Jurkat, Clone E6-1 (cell line): ENCODE measurements at regions not wholly inside any gene's neighbourhood (a gene's known extent, or its start where the extent isn't known, plus 50 kb on each side); places are given as distances from the start of the nearest gene placed in this dataset.
"Not testable (repeated sequence)": the region's sequence is repeated elsewhere in the genome, so short reads cannot be mapped to it uniquely, and the experiment has no call there.

Experiments
- DNase-seq: peaks from one replicate; pipeline ENCODE4 v3.0.0-alpha.2; 2011; ENCODE audit warnings: low read depth, low spot score
- H3K4me3 ChIP-seq: 2 replicates; pipeline ENCODE4 v1.5.1; 2011; ENCODE audit warnings: mild to moderate bottlenecking, low read length, control low read depth, moderate library complexity

DNA sequence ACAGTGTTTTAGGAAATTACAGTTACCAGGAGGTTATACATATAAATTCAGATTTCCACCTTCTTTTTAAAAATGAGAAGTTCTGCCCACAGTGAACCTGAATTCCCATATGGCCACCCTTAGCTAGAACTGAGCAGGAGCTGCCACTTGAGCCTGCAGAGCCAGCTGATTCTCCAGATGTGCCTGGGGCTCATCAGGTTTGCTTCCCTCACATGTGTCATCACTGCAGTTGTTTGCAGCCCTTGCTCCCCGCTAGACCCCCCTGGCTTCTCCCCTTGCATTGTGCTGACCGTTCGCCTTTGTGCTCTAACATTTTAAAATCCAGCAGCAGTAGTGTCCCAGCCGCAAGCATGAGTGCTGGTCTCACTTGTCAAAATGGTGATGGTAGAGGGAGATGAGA is 131.1 kb downstream of the UTRN start:
- no peak for DNase-seq
- no peak overlapping the region for H3K4me3 ChIP-seq

DNA sequence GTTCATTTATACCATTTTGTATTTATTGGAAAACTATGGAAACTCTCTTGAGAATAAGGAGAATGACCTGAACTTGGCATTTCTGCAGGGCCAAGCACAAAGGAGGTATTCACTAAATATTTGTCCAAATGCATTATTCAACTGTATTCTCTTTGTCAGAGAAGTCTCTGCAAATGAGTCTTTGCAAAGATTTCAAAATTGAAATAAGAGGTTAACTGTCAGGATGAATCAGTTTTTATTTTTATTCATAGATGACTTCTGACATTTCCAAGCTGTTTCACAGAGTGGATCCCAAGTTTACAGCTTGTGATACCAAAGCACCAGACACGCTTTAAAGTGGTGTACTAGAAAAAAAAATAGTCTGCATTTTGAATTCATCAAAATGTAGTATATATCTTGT is 131.6 kb downstream of the UTRN start:
- DNase-seq: no peak
- no peak overlapping the region for H3K4me3 ChIP-seq

DNA sequence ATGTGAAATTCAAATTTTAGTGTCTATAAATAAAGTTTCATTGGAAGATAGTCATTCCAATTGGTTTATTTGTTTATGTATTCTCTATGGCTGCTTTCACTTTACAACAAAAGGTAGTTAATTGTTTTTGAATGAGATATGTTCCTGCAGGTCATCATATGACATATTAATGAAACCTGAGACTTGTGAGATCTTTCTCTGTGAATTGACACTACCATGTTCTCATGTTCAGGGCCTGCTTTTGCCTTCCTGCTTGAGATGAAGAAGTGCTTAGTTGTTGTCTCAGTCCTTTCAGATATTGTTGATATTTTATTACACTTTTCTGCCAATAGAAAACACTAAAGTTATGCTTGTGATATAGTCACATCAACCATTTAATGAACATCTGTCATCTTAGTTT is 132.5 kb downstream of the UTRN start:
- DNase-seq: no peak
- H3K4me3 ChIP-seq: no peak overlapping the region

DNA sequence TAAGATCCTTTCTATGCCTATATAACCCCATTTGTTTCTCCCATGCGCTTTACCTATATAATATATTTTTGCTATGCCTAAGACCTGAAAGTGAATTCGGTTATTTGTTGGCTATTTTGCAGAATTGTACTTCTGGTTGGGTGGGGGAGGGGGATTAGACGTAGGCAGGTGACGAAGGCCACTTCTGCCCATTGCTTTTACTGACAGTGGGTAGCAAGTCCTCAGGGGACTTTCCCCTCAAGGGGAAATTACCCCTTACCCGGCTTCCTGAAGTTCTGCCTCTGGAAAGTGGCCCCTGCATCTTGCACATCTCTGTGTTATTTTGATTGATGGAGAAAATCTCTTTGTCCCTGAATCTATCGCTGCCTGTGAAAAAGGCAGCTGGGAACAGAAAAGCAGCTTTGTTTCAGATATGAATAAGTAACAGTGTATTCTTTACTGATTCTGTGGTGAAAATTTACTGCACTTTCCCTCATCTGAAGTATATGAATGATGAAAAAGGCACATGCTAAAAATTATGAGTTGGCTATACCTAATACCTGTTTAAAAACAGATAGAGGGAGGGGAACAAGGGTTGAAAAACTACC is 133.9 kb downstream of the UTRN start:
- no peak for DNase-seq
- H3K4me3 ChIP-seq: no peak overlapping the region

DNA sequence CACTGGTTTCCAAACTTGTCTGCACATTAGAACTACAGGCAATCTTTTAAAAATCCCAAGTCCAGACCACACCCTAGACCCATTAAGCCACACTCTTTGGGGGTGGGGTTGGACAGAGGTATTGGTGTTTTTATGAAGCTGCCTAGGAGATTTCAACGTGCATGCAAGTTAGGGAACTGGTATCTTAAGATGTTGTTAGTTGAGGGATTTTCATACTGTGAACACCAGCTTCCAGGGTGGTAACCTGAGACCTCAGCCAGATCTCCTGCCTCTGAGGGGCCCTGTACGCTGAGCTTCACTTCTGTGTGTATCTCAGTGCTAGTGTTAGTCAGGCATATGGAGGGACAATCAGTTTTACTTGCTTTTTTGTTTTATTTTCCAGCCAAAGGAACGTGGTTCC is 138.0 kb downstream of the UTRN start:
- H3K4me3 ChIP-seq: no peak overlapping the region
- no peak for DNase-seq

DNA sequence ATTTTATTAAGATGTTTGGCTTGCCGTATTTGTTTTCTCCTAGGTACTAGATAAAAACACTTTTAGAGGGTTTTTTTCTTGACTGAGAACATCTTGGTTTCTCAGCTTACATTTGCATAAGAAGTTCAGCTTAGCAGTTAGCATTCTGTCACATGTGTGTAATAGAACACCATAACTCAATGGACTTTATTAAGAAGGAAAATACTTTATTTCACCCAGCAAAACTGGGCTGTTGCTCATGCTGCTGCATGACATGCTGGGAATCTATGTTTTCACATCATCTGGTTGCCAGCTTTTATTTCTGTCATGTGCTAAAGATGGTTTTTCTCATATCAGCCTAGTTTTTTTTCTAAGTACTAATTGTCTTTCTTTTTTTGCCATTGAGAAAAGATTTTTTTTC is 144.6 kb downstream of the UTRN start:
- DNase-seq: no peak

DNA sequence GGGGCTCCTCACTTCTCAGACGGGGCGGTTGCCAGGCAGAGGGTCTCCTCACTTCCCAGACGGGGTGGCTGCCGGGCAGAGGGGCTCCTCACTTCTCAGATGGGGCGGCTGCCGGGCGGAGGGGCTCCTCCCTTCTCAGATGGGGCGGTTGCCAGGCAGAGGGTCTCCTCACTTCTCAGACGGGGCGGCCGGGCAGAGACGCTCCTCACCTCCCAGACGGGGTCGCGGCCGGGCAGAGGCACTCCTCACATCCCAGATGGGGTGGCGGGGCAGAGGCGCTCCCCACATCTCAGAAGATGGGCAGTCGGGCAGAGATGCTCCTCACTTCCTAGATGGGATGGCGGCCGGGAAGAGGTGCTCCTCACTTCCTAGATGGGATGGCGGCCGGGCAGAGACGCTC is 148.3 kb downstream of the UTRN start:
- DNase-seq, H3K4me3 ChIP-seq: not testable (repeated sequence)

More for the DNA sequence above, 144.6 kb downstream of the UTRN start:
- no peak overlapping the region for H3K4me3 ChIP-seq

DNA sequence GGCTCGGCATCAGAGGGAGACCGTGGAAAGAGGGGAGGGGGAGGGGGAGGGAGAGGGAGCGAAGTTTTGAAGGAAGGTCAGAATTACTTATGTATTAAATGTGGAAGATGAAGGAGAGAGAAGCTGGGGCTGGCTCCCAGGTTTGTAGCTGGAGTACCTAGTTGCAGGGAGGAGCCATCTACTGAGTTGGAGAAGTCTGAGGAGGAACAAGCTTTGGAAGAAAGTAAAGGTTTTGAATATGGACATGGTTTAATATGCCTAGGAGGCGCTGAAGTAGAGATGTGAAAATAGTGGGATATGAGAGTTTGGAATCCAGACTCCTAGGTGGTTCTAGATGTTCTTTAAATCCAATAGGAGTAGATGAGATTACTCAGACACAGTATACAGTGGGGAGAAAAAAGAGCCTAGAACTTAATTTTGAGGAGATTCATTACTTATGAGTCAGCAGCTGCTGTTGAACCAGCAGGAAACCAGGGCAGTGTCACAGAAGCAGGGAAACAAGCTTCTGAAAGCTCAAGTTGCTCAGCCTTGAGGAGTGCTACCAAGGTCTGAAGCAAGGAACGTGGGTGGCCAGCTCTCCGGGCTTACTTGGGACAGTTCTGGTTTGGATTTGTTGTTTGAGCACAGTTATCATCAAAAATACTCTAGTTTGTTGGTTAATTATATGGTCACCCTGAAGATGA is 149.3 kb downstream of the UTRN start:
- no peak for DNase-seq

DNA sequence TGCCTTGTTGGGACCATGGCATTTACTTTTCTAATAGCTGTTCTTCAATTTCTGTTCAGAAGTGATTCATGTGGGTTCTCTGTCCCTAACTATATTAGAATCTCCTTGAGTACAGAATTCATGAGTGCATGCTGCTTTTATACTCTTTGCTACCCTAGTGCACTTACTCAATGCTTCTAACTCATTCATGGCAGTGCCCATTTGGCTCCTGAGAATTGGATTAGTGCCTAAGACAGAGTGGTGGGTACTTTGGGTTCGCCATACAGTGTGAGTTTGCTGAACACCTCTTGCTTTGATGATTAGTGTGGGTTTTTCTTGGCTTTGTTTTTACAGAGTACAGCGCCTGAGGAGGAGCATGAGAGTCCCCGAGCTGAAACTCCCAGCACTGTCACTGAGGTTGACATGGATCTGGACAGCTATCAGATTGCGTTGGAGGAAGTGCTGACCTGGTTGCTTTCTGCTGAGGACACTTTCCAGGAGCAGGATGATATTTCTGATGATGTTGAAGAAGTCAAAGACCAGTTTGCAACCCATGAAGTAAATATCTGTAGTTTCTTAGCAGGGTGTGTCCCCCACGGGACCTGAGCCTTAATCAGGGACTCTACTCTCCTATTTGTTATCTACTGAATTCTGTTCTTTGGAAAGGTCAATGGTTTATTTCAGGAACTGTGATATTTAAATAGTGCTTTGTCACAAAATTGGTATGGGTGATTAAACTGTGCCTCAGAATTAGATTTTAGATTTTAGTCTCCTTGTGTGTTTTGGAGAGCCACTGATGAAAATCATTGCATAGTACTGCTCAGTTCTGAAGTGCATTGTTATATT is 150.7 kb downstream of the UTRN start:
- DNase-seq: no peak
- no peak overlapping the region for H3K4me3 ChIP-seq

More for the DNA sequence above, 149.3 kb downstream of the UTRN start:
- no peak overlapping the region for H3K4me3 ChIP-seq

DNA sequence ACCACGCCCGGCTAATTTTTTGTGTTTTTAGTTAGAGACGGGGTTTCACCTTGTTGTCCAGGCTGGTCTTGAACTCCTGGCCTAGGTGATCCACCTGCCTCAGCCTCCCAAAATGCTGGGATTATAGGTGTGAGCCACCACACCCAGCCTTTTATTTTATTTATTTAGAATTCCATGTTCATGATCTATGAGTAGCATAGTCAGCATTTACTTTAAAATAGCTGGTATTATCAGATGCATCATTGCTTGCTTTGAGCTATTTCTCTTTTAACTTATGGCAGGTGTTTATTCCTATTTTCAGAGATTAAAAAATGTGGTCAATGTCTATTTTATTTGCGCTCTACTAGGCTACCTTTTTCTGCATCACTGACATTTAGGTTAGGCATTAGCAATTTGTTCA is 152.0 kb downstream of the UTRN start:
- no peak overlapping the region for H3K4me3 ChIP-seq
- no peak for DNase-seq

DNA sequence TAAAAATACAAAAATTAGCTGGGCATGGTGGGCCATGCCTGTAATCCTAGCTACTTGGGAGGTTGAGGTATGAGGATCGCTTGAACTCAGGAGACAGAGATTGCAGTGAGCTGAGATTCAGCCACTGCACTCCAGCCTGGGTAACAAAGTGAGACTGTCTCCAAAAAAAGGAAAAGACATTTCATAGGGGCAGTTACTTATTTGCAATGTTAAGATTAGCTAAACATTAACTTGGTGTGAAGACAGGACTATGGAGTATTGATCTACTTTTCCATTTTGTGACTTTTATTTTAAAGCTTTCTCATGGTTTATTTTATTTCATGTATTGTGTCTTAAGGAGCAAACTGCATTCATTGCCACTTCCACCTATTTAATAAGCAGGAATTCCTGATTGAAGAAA is 153.0 kb downstream of the UTRN start:
- no peak for DNase-seq
- H3K4me3 ChIP-seq: no peak overlapping the region

DNA sequence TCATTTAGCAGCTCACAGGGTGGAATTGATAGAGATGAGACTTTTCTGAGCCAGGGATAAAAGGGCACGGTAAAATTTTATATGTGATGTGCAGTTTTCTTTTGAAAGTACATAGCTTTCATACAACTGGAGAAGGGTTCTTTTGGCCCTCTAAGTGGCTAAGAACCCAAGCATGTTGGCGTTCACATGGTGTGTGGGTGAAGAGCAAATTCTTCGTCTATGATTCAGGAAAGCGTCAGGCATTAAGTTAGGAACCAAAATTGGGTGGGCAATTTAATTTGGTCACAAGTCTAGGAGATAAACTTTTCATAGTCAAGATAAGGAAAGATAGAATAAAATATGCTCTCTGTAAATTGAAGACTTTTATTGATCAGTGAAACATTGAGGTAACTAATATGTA is 153.9 kb downstream of the UTRN start:
- DNase-seq: no peak

DNA sequence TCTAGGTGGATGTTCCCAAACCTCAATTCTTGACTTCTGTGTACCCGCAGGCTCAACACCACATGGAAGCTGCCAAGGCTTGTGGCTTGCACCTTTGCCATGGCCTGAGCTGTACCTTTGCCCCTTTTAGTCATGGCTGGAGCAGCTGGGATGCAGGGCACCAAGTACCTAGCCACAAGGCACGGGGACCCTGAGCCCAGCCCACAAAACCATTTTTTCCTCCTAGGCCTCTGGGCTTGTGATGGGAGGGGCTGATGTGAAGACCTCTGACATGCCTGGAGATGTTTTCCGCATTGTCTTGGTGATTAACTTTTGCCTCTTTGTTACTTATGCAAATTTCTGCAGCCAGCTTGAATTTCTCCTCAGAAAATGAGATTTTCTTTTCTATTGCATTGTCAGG is 156.7 kb downstream of the UTRN start:
- not testable (repeated sequence) for H3K4me3 ChIP-seq, DNase-seq

More for the DNA sequence above, 153.9 kb downstream of the UTRN start:
- no peak overlapping the region for H3K4me3 ChIP-seq

DNA sequence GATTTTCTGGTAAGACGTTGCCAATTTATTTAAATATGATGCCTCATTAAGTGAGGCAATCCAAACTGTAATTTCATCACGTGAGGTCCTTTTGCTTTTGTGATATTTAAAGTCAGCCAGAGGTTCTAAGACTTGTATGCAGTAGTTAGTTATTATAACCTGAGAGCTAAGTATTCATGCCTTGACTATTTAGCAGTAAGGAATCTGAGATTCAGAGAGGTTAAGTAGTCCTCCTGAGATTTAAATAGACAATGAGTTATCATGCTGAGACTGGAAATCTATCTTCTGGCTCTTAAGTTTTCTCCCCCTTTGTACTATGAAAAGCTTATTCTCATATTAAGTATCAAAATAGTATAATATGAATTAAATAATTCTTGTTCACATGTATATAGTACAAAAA is 158.0 kb downstream of the UTRN start:
- no peak overlapping the region for H3K4me3 ChIP-seq
- DNase-seq: no peak

DNA sequence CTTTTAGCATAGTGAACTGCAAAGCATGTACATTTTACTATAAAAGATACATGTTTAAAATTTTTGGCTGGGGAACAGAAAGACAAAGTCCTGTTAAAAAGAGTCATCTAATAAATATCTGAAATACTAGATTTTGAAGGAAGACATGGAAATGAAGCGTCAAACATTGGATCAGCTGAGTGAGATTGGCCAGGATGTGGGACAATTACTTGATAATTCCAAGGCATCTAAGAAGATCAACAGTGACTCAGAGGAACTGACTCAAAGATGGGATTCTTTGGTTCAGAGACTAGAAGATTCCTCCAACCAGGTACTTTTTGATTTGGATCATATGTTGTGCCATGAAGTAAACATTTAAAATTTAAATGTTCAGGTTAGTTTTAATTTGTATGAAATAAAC is 162.3 kb downstream of the UTRN start:
- DNase-seq: no peak
- no peak overlapping the region for H3K4me3 ChIP-seq

DNA sequence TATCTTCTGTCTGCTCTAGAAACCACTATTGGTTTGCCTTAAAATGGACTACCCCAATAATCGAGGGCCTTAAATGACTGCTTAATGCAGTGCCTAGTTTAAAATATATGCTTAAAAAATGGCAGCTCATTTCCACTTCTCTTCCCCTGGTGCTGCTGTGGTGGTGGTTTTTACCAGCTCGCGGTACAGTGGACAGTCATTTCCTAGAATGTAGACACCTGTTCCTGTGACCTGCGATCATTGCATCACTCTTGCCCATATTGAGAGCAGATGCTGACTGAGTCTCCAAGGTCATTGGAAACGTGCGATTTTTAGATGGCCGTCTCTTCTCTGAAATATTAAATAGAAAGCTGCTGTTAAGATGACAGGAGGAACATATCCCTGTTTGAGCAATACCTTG is 164.1 kb downstream of the UTRN start:
- H3K4me3 ChIP-seq: no peak overlapping the region
- DNase-seq: no peak

DNA sequence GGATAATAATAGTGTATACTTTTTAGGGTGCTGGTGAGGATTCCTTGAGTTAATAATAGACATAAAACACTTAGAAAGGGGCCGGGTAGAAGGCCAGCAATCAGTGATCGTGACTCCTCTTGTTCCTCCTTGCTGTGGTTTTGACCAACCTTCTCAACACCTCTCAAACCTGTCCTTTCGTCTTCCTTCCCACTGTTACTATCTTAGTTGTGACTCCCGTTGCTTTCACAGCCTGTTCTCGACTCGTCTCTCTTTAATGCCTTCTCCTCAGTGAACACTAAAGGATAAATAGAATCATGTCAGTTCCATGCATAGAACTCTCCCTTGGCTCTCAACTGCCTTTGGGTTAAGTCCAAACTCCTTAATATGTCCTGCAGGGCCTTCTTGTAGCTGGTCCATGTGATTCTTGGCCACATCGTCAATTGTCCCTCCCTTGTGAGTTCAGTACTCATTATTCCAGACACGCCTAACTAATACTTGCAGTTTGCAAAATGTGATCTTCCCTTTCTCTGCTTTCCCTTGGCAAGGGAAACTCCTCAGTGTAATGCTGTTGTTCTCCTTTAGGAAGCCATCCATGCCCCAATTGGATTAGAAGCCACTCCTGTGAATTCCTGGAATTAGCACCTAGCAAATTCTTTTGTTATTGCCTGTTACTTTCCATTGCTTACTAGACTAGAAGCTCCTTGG is 164.9 kb downstream of the UTRN start:
- DNase-seq: no peak
- H3K4me3 ChIP-seq: no peak overlapping the region

DNA sequence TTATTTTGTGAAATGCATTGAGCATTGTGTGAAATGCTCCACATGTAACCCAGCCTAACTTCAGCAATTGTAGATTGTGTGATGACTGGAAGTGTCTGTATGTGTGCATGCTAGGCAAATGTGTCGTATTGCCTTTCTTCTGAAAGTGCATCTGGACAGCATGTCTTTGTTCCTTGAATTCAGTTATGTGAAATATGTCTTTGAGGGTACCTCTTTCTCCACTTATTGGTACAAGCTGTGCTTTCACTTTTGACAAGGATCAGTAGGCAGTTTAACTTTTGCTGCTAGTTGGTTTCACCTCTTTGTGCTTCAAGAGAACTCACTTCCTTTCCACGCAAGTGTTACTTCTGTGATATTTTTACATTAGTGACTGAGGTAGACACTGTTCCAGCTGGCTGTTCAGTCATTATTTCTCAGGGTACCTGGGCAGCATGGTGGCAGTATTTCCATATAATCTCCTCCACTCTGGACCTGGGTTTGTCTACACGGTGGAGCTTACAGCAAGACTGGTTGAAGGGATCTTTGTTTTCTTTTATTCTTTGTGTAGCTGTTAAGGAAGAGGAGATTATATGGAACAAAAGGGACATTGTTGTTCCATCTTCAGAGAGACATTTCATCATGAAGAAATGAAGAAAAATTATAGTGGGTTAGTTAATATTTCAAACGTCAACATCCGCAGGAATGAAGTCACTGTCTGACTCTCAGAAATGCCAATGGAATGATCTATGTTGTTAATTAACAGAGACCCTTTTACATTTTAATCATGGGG is 175.4 kb downstream of the UTRN start:
- no peak overlapping the region for H3K4me3 ChIP-seq
- DNase-seq: peak; percentile 69

DNA sequence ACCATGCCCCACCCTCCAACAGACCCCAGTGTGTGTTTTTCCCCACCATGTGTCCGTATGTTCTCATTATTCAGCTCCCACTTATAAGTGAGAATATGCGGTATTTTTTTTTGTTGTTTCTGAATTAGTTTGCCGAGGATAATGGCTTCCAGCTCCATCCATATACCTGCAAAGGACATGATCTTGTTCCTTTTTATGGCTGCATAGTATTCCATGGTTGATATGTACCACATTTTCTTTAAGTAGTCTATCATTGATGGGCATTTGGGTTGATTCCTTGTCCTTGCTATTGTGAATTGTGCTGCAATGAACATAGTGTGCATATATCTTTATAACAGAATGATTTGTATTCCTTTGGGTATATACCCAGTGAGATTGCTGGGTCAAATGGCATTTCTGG is 176.9 kb downstream of the UTRN start:
- no peak for DNase-seq
- H3K4me3 ChIP-seq: no peak overlapping the region
